GM13976 (cell line): ENCODE measurements at regions not wholly inside any gene's neighbourhood (a gene's known extent, or its start where the extent isn't known, plus 50 kb on each side); places are given as distances from the start of the nearest gene placed in this dataset.
A peak's percentile ranks its signal among the peaks of the same experiment; 100 is the strongest.

Experiments used
- DNase-seq: peaks from one replicate; pipeline ENCODE4 v3.0.0; 2012; ENCODE audit warnings: low spot score
- in situ Hi-C: fragments of 300-500 bp; cut with MboI; formaldehyde crosslinking; loops from one replicate; pipeline ENCODE4 v1.12.0; 2022; ENCODE audit warnings: low sequenced_read_pairs, mixed read lengths, inconsistent platforms; ENCODE audit not compliant: unreplicated experiment
- TF ChIP-seq, protein P1 (sequence below): IDR thresholded peaks from 2 replicates; pipeline ENCODE4 v1.5.1; 2012; ENCODE audit warnings: borderline replicate concordance, mild to moderate bottlenecking; ENCODE audit not compliant: insufficient read depth; ENCODE audit errors: extremely low read depth, missing control alignments, control extremely low read depth

DNA sequence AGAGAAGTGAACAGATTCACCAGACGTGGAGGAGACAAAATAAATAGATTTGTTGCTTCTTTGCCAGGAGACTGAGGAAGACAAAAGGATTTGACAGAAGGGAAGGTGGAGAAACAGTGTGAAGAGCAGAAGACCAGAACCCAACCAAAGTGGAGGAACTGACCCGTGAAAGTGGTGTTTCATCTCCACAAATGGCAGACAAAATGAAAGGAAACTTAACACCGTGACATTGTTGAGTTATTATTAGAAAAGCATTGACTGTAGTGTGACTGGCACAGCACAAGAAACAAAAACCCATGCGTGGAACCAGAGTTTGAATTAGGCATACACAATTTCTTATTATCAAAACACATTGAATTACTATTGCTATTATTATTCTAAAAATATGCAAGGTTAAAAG is 518.1 kb downstream of the TMEM121 start:
- TF ChIP-seq, protein P1, sequence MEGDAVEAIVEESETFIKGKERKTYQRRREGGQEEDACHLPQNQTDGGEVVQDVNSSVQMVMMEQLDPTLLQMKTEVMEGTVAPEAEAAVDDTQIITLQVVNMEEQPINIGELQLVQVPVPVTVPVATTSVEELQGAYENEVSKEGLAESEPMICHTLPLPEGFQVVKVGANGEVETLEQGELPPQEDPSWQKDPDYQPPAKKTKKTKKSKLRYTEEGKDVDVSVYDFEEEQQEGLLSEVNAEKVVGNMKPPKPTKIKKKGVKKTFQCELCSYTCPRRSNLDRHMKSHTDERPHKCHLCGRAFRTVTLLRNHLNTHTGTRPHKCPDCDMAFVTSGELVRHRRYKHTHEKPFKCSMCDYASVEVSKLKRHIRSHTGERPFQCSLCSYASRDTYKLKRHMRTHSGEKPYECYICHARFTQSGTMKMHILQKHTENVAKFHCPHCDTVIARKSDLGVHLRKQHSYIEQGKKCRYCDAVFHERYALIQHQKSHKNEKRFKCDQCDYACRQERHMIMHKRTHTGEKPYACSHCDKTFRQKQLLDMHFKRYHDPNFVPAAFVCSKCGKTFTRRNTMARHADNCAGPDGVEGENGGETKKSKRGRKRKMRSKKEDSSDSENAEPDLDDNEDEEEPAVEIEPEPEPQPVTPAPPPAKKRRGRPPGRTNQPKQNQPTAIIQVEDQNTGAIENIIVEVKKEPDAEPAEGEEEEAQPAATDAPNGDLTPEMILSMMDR: no peak
- in situ Hi-C loops: no loop called here
- DNase-seq: peak; percentile 3

DNA sequence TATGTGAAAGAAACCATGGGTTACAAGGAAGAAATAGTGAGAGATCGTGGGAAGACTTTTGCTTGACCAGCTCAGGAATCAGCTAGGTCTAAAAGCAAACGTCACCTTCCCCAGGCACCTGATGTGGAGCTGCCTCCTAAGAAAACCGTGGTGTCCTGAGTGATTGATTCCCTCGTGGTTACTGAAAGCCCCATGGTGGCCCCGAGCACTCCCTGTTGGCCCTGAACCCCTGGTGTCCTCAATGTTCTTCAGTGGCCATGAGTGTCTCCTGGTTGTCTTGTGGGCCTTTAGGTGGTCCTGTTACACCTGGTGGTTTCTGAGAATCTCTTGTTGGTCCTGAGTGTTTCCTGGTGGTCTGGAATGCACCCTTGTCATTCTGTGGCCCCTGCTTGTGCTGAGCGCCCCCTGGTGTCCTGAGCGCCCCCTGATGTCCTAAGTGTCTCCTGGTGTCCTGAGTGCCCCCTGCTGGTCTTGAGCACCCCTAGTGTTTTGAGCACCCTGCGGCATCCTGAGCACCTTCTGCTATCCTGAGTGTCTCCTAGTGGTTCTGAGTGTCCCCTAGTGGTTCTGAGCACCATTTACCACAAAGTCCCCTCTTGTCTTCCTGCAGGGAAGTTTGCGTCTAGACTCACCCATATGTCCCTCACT is 518.7 kb downstream of the TMEM121 start:
- in situ Hi-C loops: no loop called here
- TF ChIP-seq, protein P1: peak; percentile 76
- DNase-seq: peak; percentile 34

DNA sequence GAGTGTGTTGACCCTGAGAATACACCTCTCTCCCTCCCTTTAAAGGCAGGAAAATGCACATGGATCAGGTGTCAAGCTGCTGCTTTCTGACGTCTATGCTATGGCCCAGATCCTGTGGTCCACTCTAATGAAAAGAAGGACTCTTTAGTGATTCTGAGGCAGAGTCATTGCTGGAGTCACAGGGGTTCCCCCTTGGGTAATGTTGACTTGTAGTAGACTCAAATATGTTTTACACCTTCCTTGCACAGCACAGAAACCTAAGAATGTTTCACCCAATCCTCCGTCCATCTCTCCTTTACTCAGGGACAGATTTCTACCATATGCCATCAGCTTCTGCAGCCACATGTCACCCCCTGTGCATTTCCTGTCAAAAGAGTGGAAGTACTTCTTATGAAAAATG is 525.4 kb downstream of the TMEM121 start:
- in situ Hi-C loops: no loop called here
- TF ChIP-seq, protein P1: no peak
- DNase-seq: peak; percentile 1

DNA sequence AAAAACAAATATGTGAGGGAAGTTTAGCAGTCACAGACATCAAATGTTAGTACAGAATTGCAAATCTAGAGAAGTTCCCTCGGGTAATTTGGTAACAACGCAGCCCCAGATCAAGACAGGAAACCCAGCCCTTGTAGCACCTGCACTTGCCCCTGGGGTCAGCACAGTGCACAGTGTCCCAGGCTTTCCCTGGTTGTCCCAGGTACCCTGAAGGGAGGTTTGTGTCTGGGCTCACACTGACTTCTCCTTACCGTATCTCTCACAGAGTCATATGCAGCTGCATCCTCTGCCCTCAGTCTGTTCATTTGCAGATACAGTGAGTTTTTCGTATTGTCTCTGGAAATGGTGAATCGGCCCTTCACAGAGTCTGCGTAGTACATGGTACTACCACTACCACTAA is 528.9 kb downstream of the TMEM121 start:
- DNase-seq: no peak
- TF ChIP-seq, protein P1: no peak
- in situ Hi-C loops: no loop called here

DNA sequence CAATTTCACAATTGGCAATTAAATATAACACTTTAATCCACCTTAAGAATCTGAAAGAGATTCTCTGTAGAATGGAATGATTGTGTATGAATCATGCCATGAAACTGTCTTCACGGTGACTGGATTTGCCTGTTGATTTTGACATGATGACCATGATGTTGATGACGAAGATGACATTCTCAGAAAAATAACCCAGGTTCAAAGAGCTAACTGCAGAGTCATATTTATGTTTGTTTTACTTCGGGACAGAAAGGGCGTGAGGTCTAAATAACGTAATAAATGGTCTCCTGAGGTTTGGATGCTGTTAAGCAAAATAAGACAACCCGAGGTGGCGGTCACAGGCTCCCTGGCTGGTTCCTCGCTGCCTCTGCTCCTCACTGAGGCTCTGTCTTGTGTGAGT is 532.0 kb downstream of the TMEM121 start:
- in situ Hi-C loops: no loop called here

DNA sequence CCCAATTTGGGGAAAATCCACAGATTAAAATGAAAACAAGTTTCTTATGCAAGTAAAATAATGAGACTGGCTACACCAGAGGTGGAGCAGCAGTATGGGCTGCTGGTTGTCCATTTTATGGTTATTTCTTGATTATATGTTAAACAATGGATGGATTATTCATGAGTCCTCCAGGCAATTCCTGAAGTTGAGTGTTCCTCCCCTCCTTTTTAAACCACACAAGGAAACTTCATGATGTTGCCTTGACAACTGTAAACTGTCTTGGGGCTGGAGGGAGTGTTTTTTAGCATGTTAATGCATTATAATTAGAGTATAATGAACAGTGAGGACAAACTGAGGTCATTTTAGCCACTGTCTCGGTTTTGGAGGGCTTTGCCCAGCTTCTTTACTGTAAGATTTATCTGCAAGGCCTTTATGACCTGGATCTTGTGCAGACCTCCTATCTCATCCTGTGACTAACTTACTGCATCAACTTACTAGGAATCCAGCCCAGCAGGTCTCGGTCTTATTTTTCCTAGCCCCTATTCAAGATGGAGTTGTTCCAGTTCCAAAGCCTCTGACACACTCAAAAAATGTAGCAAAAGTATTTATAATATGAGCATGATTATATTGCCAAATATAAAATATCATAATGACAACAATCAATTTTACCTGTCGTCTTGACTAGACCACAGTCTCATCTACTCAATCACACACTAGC is 534.0 kb downstream of the TMEM121 start:
- in situ Hi-C loops: no loop called here
- TF ChIP-seq, protein P1: no peak
- no peak for DNase-seq

More for the DNA sequence above, 532.0 kb downstream of the TMEM121 start:
- TF ChIP-seq, protein P1: no peak
- DNase-seq: no peak
